Caco-2 (cell line): ENCODE measurements at regions not wholly inside any gene's neighbourhood (a gene's known extent, or its start where the extent isn't known, plus 50 kb on each side); places are given as distances from the start of the nearest gene placed in this dataset.

Source experiments
- BruUV-seq: library from RNA; stranded (reverse); fragments of 400-500 nt; replicated peaks from 2 replicates; lab custom pipeline; 2021; lab: Mats Ljungman, UMichigan
- CTCF ChIA-PET: fragments of 300-600 bp; sonication (Branson Sonifier 250); formaldehyde crosslinking; loops from one replicate; lab custom pipeline; 2022; ENCODE audit warnings: antibody characterized with exemption; lab: Charles Lee
- POLR2A ChIA-PET: fragments of 300-600 bp; sonication (Branson Sonifier 250); formaldehyde crosslinking; loops from one replicate; lab custom pipeline; 2022; ENCODE audit warnings: antibody characterized with exemption; lab: Charles Lee
- DNase-seq, 2 experiments: peaks; one replicate each; pipeline versions ENCODE4 v3.0.0 to v3.0.0-alpha.2; 2020 to 2022
- H3K27me3 ChIP-seq: replicated peaks from 2 replicates; pipeline ENCODE4 v1.6.0; 2011; ENCODE audit warnings: low read length; ENCODE audit not compliant: control insufficient read depth, insufficient read depth
- H3K36me3 ChIP-seq: 2 replicates; pipeline ENCODE4 v1.5.1; 2011; ENCODE audit warnings: low read length; ENCODE audit not compliant: control insufficient read depth, insufficient read depth
- H3K4me1 ChIP-seq: fragments of 250-450 bp; sonication (Bioruptor Pico); 2 replicates; pipeline ENCODE4 v1.5.1; 2020; ENCODE audit warnings: mild to moderate bottlenecking
- H3K4me3 ChIP-seq: 2 replicates; pipeline ENCODE4 v1.5.1; 2011; ENCODE audit warnings: low read depth, mild to moderate bottlenecking, control low read depth, low read length
- H3K9me3 ChIP-seq: fragments of 250-450 bp; sonication (Bioruptor Pico); 2 replicates; pipeline ENCODE4 v1.5.1; 2020; ENCODE audit warnings: mild to moderate bottlenecking, moderate library complexity
- H3K27ac Mint-ChIP-seq: one replicate; pipeline ENCODE4 v1.8.0; 2022; ENCODE audit warnings: mixed read lengths; ENCODE audit not compliant: unreplicated experiment
- H3K27me3 Mint-ChIP-seq: one replicate; pipeline ENCODE4 v1.8.0; 2022; ENCODE audit warnings: mixed read lengths; ENCODE audit not compliant: insufficient read depth, unreplicated experiment
- H3K36me3 Mint-ChIP-seq: one replicate; pipeline ENCODE4 v1.8.0; 2022; ENCODE audit warnings: mild to moderate bottlenecking, mixed read lengths; ENCODE audit not compliant: insufficient read depth, unreplicated experiment
- H3K4me1 Mint-ChIP-seq: one replicate; pipeline ENCODE4 v1.8.0; 2022; ENCODE audit warnings: low read depth, mixed read lengths; ENCODE audit not compliant: unreplicated experiment
- H3K4me3 Mint-ChIP-seq: one replicate; pipeline ENCODE4 v1.8.0; 2022; ENCODE audit warnings: mild to moderate bottlenecking, moderate library complexity, mixed read lengths; ENCODE audit not compliant: unreplicated experiment
- H3K9me3 Mint-ChIP-seq: one replicate; pipeline ENCODE4 v1.8.0; 2022; ENCODE audit warnings: mixed read lengths; ENCODE audit not compliant: unreplicated experiment
- intact Hi-C: fragments of 100-400 bp; cut with micrococcal nuclease; formaldehyde crosslinking; loops from one replicate; pipeline ENCODE4 v1.10.0; 2022; ENCODE audit not compliant: unreplicated experiment
- TF ChIP-seq, protein P1 (sequence below), 2 experiments: fragments of 200-600 bp in 1 of 2; IDR thresholded peaks; 1 replicate in 1 of 2; 2 replicates in 1 of 2; pipeline versions ENCODE4 v1.5.1 to v1.8.0; 2011 to 2022; ENCODE audit warnings: antibody characterized with exemption in 1 of 2, control low read depth in 1 of 2, inconsistent platforms in 1 of 2, low read depth in 1 of 2, low read length in 1 of 2, mild to moderate bottlenecking in 1 of 2, moderate library complexity in 1 of 2; ENCODE audit not compliant: insufficient read depth in 1 of 2, severe bottlenecking in 1 of 2, unreplicated experiment in 1 of 2

DNA sequence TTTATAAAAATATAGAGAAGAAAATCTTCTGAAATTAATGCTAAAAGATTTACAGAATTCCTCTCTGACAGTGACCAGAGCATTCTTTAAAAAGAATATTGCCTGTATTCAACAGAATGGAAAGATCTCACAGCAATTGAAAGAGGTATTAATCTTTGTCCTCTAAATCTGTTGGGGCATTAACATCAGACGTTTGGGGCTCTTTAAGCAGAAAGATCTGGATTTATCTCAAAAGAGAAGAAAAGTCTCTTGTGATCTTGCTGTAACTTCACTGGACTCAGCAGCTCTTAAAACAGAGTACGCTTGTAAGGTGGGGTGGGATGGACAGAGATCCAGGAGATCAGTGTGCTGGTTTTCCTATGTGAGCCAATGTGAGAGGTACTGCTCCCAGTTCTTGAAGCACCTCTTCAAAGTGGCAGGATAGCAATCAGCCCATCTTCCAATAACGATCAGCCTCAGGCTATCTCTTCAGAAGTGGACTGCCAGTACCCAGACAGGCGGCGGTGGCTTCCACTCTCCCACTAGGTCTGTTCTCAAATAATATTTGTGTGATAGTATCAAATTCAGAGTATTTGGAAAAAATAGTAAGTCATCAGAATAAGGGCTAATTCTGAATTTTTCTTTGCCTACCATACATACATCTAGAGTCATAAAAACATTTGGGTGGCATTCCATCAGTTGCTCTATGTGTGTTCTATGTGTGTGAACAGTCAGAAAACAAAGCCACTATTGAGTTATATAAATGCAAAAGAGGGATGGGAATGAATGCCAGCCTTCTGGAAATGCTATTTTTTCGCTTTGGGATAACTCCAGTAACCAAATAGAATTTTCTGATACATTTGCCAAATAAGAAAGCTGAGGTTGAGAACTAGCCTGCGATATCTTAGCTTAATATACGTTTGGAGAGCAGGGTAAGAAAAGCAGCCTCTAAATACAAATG, 237.4 kb upstream of the RGS6 start:
- ChIA-PET POLR2A (no interaction called here), CTCF (no interaction called here)
- Mint-ChIP-seq H3K27me3 (no peaks in the 10 kb centered on the region), H3K27ac (no peak overlapping the region), H3K4me3 (no peak overlapping the region), H3K36me3 (peaks cover 58% of the 10 kb centered on the region), H3K4me1 (peaks cover 29% of the 10 kb centered on the region), H3K9me3 (peaks cover 10% of the 10 kb centered on the region)
- intact Hi-C loops: no loop called here
- BruUV-seq: no TSS peak
- Histone ChIP-seq H3K4me1 (peaks cover 9% of the 10 kb centered on the region), H3K36me3 (peaks cover 4% of the 10 kb centered on the region), H3K4me3 (no peak overlapping the region), H3K9me3 (no peaks in the 10 kb centered on the region), H3K27me3 (no peaks in the 10 kb centered on the region)
- TF ChIP-seq, protein P1, sequence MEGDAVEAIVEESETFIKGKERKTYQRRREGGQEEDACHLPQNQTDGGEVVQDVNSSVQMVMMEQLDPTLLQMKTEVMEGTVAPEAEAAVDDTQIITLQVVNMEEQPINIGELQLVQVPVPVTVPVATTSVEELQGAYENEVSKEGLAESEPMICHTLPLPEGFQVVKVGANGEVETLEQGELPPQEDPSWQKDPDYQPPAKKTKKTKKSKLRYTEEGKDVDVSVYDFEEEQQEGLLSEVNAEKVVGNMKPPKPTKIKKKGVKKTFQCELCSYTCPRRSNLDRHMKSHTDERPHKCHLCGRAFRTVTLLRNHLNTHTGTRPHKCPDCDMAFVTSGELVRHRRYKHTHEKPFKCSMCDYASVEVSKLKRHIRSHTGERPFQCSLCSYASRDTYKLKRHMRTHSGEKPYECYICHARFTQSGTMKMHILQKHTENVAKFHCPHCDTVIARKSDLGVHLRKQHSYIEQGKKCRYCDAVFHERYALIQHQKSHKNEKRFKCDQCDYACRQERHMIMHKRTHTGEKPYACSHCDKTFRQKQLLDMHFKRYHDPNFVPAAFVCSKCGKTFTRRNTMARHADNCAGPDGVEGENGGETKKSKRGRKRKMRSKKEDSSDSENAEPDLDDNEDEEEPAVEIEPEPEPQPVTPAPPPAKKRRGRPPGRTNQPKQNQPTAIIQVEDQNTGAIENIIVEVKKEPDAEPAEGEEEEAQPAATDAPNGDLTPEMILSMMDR (IDR thresholded peaks at IDR 0.05; ENCODE audit: insufficient read depth in 1 of 2, low read depth in 1 of 2, low read length in 1 of 2, severe bottlenecking in 1 of 2, unreplicated experiment in 1 of 2): no peak
- no peak for DNase-seq

DNA sequence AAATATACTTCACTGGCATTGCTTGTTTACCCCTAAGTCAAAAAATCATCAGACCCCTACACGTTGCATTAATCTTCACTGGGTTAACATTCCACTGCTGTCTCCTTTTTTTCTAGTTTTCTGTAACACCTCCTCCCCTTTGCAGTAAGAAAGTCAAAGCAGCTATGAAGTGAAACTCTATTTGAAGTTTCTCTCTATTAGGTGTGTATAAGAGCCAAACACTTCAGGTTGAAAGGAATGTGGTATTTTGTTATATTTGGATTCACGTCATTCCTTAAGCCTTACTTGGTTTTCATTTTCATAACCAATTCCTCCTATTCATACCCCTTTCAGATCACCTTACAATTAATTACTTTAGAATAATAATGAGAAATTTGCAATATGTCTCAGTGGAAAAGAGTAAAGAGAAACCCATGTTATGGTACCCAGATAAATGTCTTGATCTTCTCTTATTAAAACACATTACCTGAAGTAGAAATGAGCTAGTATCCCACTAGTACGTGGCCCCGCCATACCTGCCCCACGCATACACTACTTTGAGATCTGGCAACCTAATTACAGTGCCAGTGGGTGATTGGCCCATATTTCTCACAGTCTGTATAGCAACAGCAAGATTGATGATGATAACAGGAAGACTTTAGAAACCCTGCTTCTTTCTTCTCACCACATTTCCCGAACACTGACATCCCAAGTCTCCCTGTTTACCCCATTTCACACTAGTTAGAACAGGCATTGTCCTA, 236.4 kb upstream of the RGS6 start:
- intact Hi-C loops: no loop called here
- H3K27me3 ChIP-seq: no peaks in the 10 kb centered on the region
- peaks cover 3% of the 10 kb centered on the region for H3K36me3 ChIP-seq
- no peak overlapping the region for H3K4me3 ChIP-seq
- H3K27me3 Mint-ChIP-seq: no peaks in the 10 kb centered on the region
- ChIA-PET POLR2A (no interaction called here), CTCF (no interaction called here)
- H3K9me3 Mint-ChIP-seq: peaks cover 3% of the 10 kb centered on the region
- no peak overlapping the region for H3K4me3 Mint-ChIP-seq
- H3K36me3 Mint-ChIP-seq: peaks cover 62% of the 10 kb centered on the region
- DNase-seq: no peak
- no peak overlapping the region for H3K27ac Mint-ChIP-seq
- BruUV-seq: no TSS peak
- H3K4me1 Mint-ChIP-seq: peaks cover 26% of the 10 kb centered on the region
- TF ChIP-seq, protein P1 (IDR thresholded peaks at IDR 0.05; ENCODE audit: insufficient read depth in 1 of 2, low read depth in 1 of 2, low read length in 1 of 2, severe bottlenecking in 1 of 2, unreplicated experiment in 1 of 2): no peak
- peaks cover 5% of the 10 kb centered on the region; the same call in 1 of the 2 replicates for H3K4me1 ChIP-seq
- H3K9me3 ChIP-seq: no peaks in the 10 kb centered on the region

DNA sequence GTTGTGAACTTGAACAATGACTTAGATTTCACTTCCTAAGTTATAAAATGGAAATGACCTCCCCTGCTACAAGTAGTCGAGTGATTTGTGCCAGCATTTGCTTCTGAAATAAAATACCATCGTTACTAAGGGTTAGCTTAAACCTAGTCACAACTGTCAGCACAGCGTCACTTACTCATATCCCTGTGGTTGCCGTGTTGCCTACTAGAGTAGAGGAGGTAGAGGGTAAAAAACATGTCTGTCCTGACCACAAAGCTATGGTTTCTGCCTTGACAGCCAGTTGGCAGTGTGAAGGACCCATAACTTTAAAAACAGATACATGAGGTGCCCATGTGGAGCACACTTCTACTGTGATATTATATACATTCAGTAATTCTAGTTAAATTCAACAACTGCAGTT, 234.2 kb upstream of the RGS6 start:
- no TSS peak for BruUV-seq
- CTCF ChIA-PET: interaction anchor here (0.6 kb wide), 1 partner anchor 8 kb away, joined by 3 read pairs; no protein-coding TSS in a partner anchor
- H3K27me3 Mint-ChIP-seq: no peaks in the 10 kb centered on the region

More for the DNA sequence above, 234.2 kb upstream of the RGS6 start:
- Mint-ChIP-seq H3K9me3 (no peaks in the 10 kb centered on the region), H3K4me1 (peaks cover 24% of the 10 kb centered on the region), H3K36me3 (peaks cover 55% of the 10 kb centered on the region), H3K4me3 (no peak overlapping the region), H3K27ac (no peak overlapping the region)
- Histone ChIP-seq H3K4me1 (peaks cover 5% of the 10 kb centered on the region; the same call in 1 of the 2 replicates), H3K27me3 (no peaks in the 10 kb centered on the region), H3K36me3 (no peaks in the 10 kb centered on the region; the same call in 1 of the 2 replicates), H3K9me3 (no peaks in the 10 kb centered on the region), H3K4me3 (no peak overlapping the region)
- DNase-seq: no peak
- POLR2A ChIA-PET: no interaction called here
- TF ChIP-seq, protein P1 (IDR thresholded peaks at IDR 0.05; ENCODE audit: insufficient read depth in 1 of 2, low read depth in 1 of 2, low read length in 1 of 2, severe bottlenecking in 1 of 2, unreplicated experiment in 1 of 2): no peak
- intact Hi-C loops: no loop called here
